Testis (tissue), 2 donors: ENCODE measurements at regions not wholly inside any gene's neighbourhood (a gene's known extent, or its start where the extent isn't known, plus 50 kb on each side); places are given as distances from the start of the nearest gene placed in this dataset.

Experiments used
- CTCF ChIP-seq, 3 experiments: fragments of 450-650 bp in 2 of 3; fragments of 200-600 bp in 1 of 3; sonication (generic) in 1 of 3; IDR thresholded peaks; one replicate each; pipeline ENCODE4 v1.5.1; 2016 to 2019; ENCODE audit warnings: antibody characterized with exemption in 3 of 3, mild to moderate bottlenecking in 2 of 3, moderate library complexity in 1 of 3
- POLR2A ChIP-seq: fragments of 450-650 bp; IDR thresholded peaks from one replicate; pipeline ENCODE4 v1.6.1; 2017; ENCODE audit warnings: antibody characterized with exemption, mild to moderate bottlenecking, moderate library complexity

GRCh38 chr22:27198518-27199035 lies 541.2 kb downstream of the MIAT start:
- TF ChIP-seq CTCF (IDR thresholded peaks at IDR 0.05) (no peak), POLR2A (no peak)
